ENCODE measurements at regions not wholly inside any gene's neighbourhood (a gene's known extent, or its start where the extent isn't known, plus 50 kb on each side); places are given as distances from the start of the nearest gene placed in this dataset.

- no peak for DNase-seq (ENCODE audit: low spot score)
Measured at GRCh38 chr15:38886315-38887163, 321.9 kb upstream of the RASGRP1 start.

- no peak for DNase-seq (ENCODE audit: low spot score)
Measured at GRCh38 chr15:38888701-38889221, 324.1 kb upstream of the RASGRP1 start.

GRCh38 chr15:38890194-38890593 lies 325.6 kb upstream of the RASGRP1 start:
- DNase-seq (ENCODE audit: low spot score) = no peak

- no peak for DNase-seq (ENCODE audit: low spot score)
Measured at GRCh38 chr15:38893925-38894242, 329.3 kb upstream of the RASGRP1 start.

- peak; percentile 30 for DNase-seq (ENCODE audit: low spot score)
Measured at GRCh38 chr15:38894243-38894948, 329.8 kb upstream of the RASGRP1 start.

GRCh38 chr15:38895326-38896255 lies 331.0 kb upstream of the RASGRP1 start:
- DNase-seq (ENCODE audit: low spot score) = peak; percentile 25

- DNase-seq (ENCODE audit: low spot score) = no peak
Measured at GRCh38 chr15:38896647-38897046, 332.0 kb upstream of the RASGRP1 start.

GRCh38 chr15:38897551-38897950 lies 332.9 kb upstream of the RASGRP1 start:
- no peak for DNase-seq (ENCODE audit: low spot score)

GRCh38 chr15:38898236-38898635 lies 333.6 kb upstream of the RASGRP1 start:
- DNase-seq (ENCODE audit: low spot score) = no peak

- DNase-seq (ENCODE audit: low spot score) = no peak
Measured at GRCh38 chr15:38899300-38899699, 334.7 kb upstream of the RASGRP1 start.

- no peak for DNase-seq (ENCODE audit: low spot score)
Measured at GRCh38 chr15:38904298-38904697, 339.7 kb upstream of the RASGRP1 start.

- no peak for DNase-seq (ENCODE audit: low spot score)
Measured at GRCh38 chr15:38905632-38906031, 341.0 kb upstream of the RASGRP1 start.

- no peak for DNase-seq (ENCODE audit: low spot score)
Measured at GRCh38 chr15:38920966-38921365, 356.4 kb upstream of the RASGRP1 start.

GRCh38 chr15:38921471-38921870 lies 356.9 kb upstream of the RASGRP1 start:
- no peak for DNase-seq (ENCODE audit: low spot score)

- DNase-seq (ENCODE audit: low spot score) = no peak
Measured at GRCh38 chr15:38928431-38928830, 363.8 kb upstream of the RASGRP1 start.

- no peak for DNase-seq (ENCODE audit: low spot score)
Measured at GRCh38 chr15:38930851-38931572, 366.4 kb upstream of the RASGRP1 start.

- no peak for DNase-seq (ENCODE audit: low spot score)
Measured at GRCh38 chr15:38941399-38941953, 376.9 kb upstream of the RASGRP1 start.

GRCh38 chr15:38944536-38944935 lies 379.9 kb upstream of the RASGRP1 start:
- no peak for DNase-seq (ENCODE audit: low spot score)

GRCh38 chr15:38945551-38946298 lies 381.1 kb upstream of the RASGRP1 start:
- DNase-seq (ENCODE audit: low spot score) = no peak

- no peak for DNase-seq (ENCODE audit: low spot score)
Measured at GRCh38 chr15:38954090-38954489, 389.5 kb upstream of the RASGRP1 start.

Measured in AG08396 (cell line).